IMR-90 (cell line): ENCODE measurements at regions not wholly inside any gene's neighbourhood (a gene's known extent, or its start where the extent isn't known, plus 50 kb on each side); places are given as distances from the start of the nearest gene placed in this dataset.
"Not testable (repeated sequence)": the region's sequence is repeated elsewhere in the genome, so short reads cannot be mapped to it uniquely, and the experiment has no call there.

Source experiments
- ATAC-seq: fragments of 200-7000 bp; cut with Tn5 transposase; 2 replicates; pipeline ENCODE4 v1.9.1; 2020; ENCODE audit warnings: low read depth, mild to moderate bottlenecking, moderate library complexity
- BruUV-seq: library from RNA; stranded (reverse); fragments of 400-500 nt; replicated peaks from 2 replicates; lab custom pipeline; 2021; lab: Mats Ljungman, UMichigan
- CTCF ChIA-PET: fragments of 300-600 bp; formaldehyde crosslinking; extraction: SDS; loops from one replicate; lab custom pipeline; 2021; ENCODE audit warnings: antibody characterized with exemption; lab: Yijun Ruan, JAX
- POLR2A ChIA-PET: fragments of 300-600 bp; sonication (Branson Sonifier 250); formaldehyde crosslinking; loops from one replicate; lab custom pipeline; 2022; ENCODE audit warnings: antibody characterized with exemption; ENCODE audit not compliant: unreplicated experiment; lab: Charles Lee
- DNase-seq: peaks from one replicate; pipeline ENCODE4 v3.0.0; 2013
- H2AFZ ChIP-seq: replicated peaks from 2 replicates; pipeline ENCODE3; 2013; ENCODE audit warnings: low read length, mild to moderate bottlenecking; ENCODE audit not compliant: poor library complexity
- H2AK5ac ChIP-seq: 2 replicates; pipeline ENCODE4 v1.6.1; 2013; ENCODE audit warnings: low read depth, low read length, inconsistent platforms
- H2AK9ac ChIP-seq: replicated peaks from 2 replicates; pipeline ENCODE3; 2013; ENCODE audit warnings: mild to moderate bottlenecking, low read depth, low read length, moderate library complexity; ENCODE audit not compliant: poor library complexity
- H2BK120ac ChIP-seq: 2 replicates; pipeline ENCODE4 v1.6.1; 2013; ENCODE audit warnings: low read depth, low read length, inconsistent platforms
- H2BK15ac ChIP-seq: 3 replicates; pipeline ENCODE4 v1.6.1; 2013; ENCODE audit warnings: low read depth, low read length, inconsistent platforms
- H2BK20ac ChIP-seq: 2 replicates; pipeline ENCODE4 v1.6.1; 2013; ENCODE audit warnings: low read depth, mild to moderate bottlenecking, inconsistent platforms, low read length, moderate library complexity
- H2BK5ac ChIP-seq: 2 replicates; pipeline ENCODE4 v1.6.1; 2013; ENCODE audit warnings: mild to moderate bottlenecking, low read depth, low read length, inconsistent platforms; ENCODE audit not compliant: poor library complexity, severe bottlenecking
- H3K14ac ChIP-seq: replicated peaks from 2 replicates; pipeline ENCODE4 v1.6.1; 2013; ENCODE audit warnings: low read depth, low read length, inconsistent platforms
- H3K18ac ChIP-seq: 2 replicates; pipeline ENCODE4 v1.6.1; 2013; ENCODE audit warnings: low read depth, low read length, control low read depth
- H3K23ac ChIP-seq: 2 replicates; pipeline ENCODE4 v1.6.1; 2013; ENCODE audit warnings: low read depth, low read length, inconsistent platforms
- H3K27ac ChIP-seq: 2 replicates; pipeline ENCODE4 v1.5.1; 2013; ENCODE audit warnings: mild to moderate bottlenecking, control low read depth, low read length; ENCODE audit not compliant: insufficient read depth
- H3K27me3 ChIP-seq: 2 replicates; pipeline ENCODE4 v1.6.1; 2013; ENCODE audit warnings: low read length; ENCODE audit not compliant: control insufficient read depth, insufficient read depth
- H3K36me3 ChIP-seq: 2 replicates; pipeline ENCODE4 v1.6.1; 2013; ENCODE audit warnings: low read length, mixed read lengths; ENCODE audit not compliant: control insufficient read depth, insufficient read depth
- H3K4ac ChIP-seq: 2 replicates; pipeline ENCODE4 v1.6.1; 2013; ENCODE audit warnings: low read depth, low read length, inconsistent platforms
- H3K4me1 ChIP-seq: 2 replicates; pipeline ENCODE4 v1.6.1; 2013; ENCODE audit warnings: low read length, mixed read lengths; ENCODE audit not compliant: control insufficient read depth, insufficient read depth
- H3K4me2 ChIP-seq: 2 replicates; pipeline ENCODE4 v1.6.1; 2013; ENCODE audit warnings: low read depth, mild to moderate bottlenecking, control low read depth, low read length, moderate library complexity
- H3K4me3 ChIP-seq: 2 replicates; pipeline ENCODE4 v1.5.1; 2013; ENCODE audit warnings: low read depth, mild to moderate bottlenecking, control low read depth, low read length, moderate library complexity; ENCODE audit not compliant: insufficient read depth
- H3K56ac ChIP-seq: 2 replicates; pipeline ENCODE4 v1.6.1; 2013; ENCODE audit warnings: low read length, inconsistent platforms; ENCODE audit not compliant: insufficient read depth; ENCODE audit errors: extremely low read depth
- H3K79me1 ChIP-seq, 2 experiments: 2 replicates each; pipeline ENCODE4 v1.6.1; 2013; ENCODE audit warnings: low read length in 2 of 2, inconsistent platforms in 1 of 2, low read depth in 1 of 2
- H3K9ac ChIP-seq: 2 replicates; pipeline ENCODE4 v1.6.1; 2013; ENCODE audit warnings: low read depth, low read length, control low read depth
- H3K9me1 ChIP-seq: 2 replicates; pipeline ENCODE4 v1.6.1; 2013; ENCODE audit warnings: low read length, inconsistent platforms; ENCODE audit not compliant: insufficient read depth
- H3K9me3 ChIP-seq: 2 replicates; pipeline ENCODE4 v1.6.1; 2013; ENCODE audit warnings: low read length; ENCODE audit not compliant: control insufficient read depth, insufficient read depth
- H4K20me1 ChIP-seq: 2 replicates; pipeline ENCODE4 v1.6.1; 2013; ENCODE audit warnings: low read length, inconsistent platforms; ENCODE audit not compliant: insufficient read depth
- H4K5ac ChIP-seq: 2 replicates; pipeline ENCODE4 v1.6.1; 2013; ENCODE audit warnings: mild to moderate bottlenecking, low read depth, low read length, control low read depth
- H4K8ac ChIP-seq, 2 experiments: 2 replicates each; pipeline ENCODE4 v1.6.1; 2013; ENCODE audit warnings: low read depth in 2 of 2, low read length in 2 of 2, control low read depth in 1 of 2, inconsistent platforms in 1 of 2
- H4K91ac ChIP-seq: 2 replicates; pipeline ENCODE4 v1.6.1; 2013; ENCODE audit warnings: low read depth, low read length, inconsistent platforms; ENCODE audit not compliant: insufficient read depth
- WGBS, 2 experiments: methylation state at CpG; one replicate each; pipeline versions ENCODE4 v1.1.5 to v1.1.7; 2013; ENCODE audit warnings: missing lambda C conversion rate in 2 of 2; ENCODE audit not compliant: insufficient read length in 1 of 2; ENCODE audit errors: extremely low coverage in 2 of 2; 5-methylcytosine and 5-hydroxymethylcytosine counted together
- dilution Hi-C: fragments of 300-500 bp; cut with HindIII; formaldehyde crosslinking; loops from one replicate; pipeline ENCODE4 v1.14.3; 2018; ENCODE audit warnings: low sequenced_read_pairs; ENCODE audit not compliant: unreplicated experiment
- in situ Hi-C: fragments of 300-500 bp; cut with MboI; formaldehyde crosslinking; loops from 3 replicates; pipeline ENCODE4 v1.14.3; 2019; ENCODE audit warnings: low sequenced_read_pairs, inconsistent platforms, mixed read lengths
- intact Hi-C: fragments of 100-400 bp; cut with micrococcal nuclease; formaldehyde crosslinking; loops from 2 replicates; pipeline ENCODE4 v1.10.0; 2022

- H2BK5ac ChIP-seq, intact Hi-C loops, H3K9me1 ChIP-seq, H4K5ac ChIP-seq, H3K56ac ChIP-seq, H4K20me1 ChIP-seq, CTCF ChIA-PET, H3K18ac ChIP-seq, H3K4me1 ChIP-seq, H3K27me3 ChIP-seq, H2BK120ac ChIP-seq, BruUV-seq, H4K91ac ChIP-seq, dilution Hi-C loops, H2AFZ ChIP-seq, H3K9ac ChIP-seq, H3K14ac ChIP-seq, H2AK9ac ChIP-seq, H2AK5ac ChIP-seq, H3K79me1 ChIP-seq, H3K4me3 ChIP-seq, in situ Hi-C loops, ATAC-seq, H2BK20ac ChIP-seq, H3K4ac ChIP-seq, H3K4me2 ChIP-seq, H3K9me3 ChIP-seq, POLR2A ChIA-PET, H3K27ac ChIP-seq, DNase-seq, H2BK15ac ChIP-seq, H3K36me3 ChIP-seq, H3K23ac ChIP-seq, H4K8ac ChIP-seq: not testable (repeated sequence)
- WGBS, 2 experiments: no CpG with 5 or more reads among the region's 6 CpGs
Observed at GRCh38 chr6:150789906-150790305, 75.6 kb upstream of the MTHFD1L start.
